PC-9 (cell line): ENCODE measurements at regions not wholly inside any gene's neighbourhood (a gene's known extent, or its start where the extent isn't known, plus 50 kb on each side); places are given as distances from the start of the nearest gene placed in this dataset.
"Not testable (repeated sequence)": the region's sequence is repeated elsewhere in the genome, so short reads cannot be mapped to it uniquely, and the experiment has no call there.

Experiments used
- CTCF ChIP-seq: fragments of 200-600 bp; sonication (generic); conservative IDR thresholded peaks from 2 replicates; pipeline ENCODE4 v1.6.1; 2017; ENCODE audit warnings: mixed run types, antibody characterized with exemption, mild to moderate bottlenecking, moderate library complexity
- EZH2 ChIP-seq: fragments of 200-600 bp; sonication (generic); IDR thresholded peaks from 2 replicates; pipeline ENCODE4 v1.8.0; 2017; ENCODE audit warnings: antibody characterized with exemption, low read depth

- not testable (repeated sequence) for TF ChIP-seq CTCF, EZH2
Observed at GRCh38 chr20:30316063-30316462, 941.4 kb upstream of the DEFB115 start.
